A673 (cell line): ENCODE measurements at regions not wholly inside any gene's neighbourhood (a gene's known extent, or its start where the extent isn't known, plus 50 kb on each side); places are given as distances from the start of the nearest gene placed in this dataset.

Source experiments
- BruUV-seq: library from RNA; stranded (reverse); fragments of 400-500 nt; replicated peaks from 2 replicates; lab custom pipeline; 2021; lab: Mats Ljungman, UMichigan
- CTCF ChIA-PET: fragments of 300-600 bp; sonication (Branson Sonifier 250); formaldehyde crosslinking; loops from one replicate; lab custom pipeline; 2022; ENCODE audit warnings: antibody characterized with exemption; lab: Charles Lee
- POLR2A ChIA-PET: fragments of 300-600 bp; sonication (Branson Sonifier 250); formaldehyde crosslinking; loops from one replicate; lab custom pipeline; 2022; ENCODE audit warnings: antibody characterized with exemption; ENCODE audit not compliant: low non-redundant PET; lab: Charles Lee
- DNase-seq: peaks from one replicate; pipeline ENCODE4 v3.0.0-alpha.2; 2015; ENCODE audit warnings: low spot score
- H3K27ac ChIP-seq: fragments of 200-600 bp; sonication (generic); 2 replicates; pipeline ENCODE4 v1.5.1; 2016; ENCODE audit warnings: mixed run types, low read depth, mild to moderate bottlenecking, mixed read lengths, antibody characterized with exemption, low read length; ENCODE audit not compliant: poor library complexity, severe bottlenecking
- H3K27me3 ChIP-seq: fragments of 200-600 bp; sonication (generic); replicated peaks from 2 replicates; pipeline ENCODE4 v1.6.1; 2017; ENCODE audit warnings: mixed run types, low read depth, mild to moderate bottlenecking, mixed read lengths, antibody characterized with exemption, low read length; ENCODE audit not compliant: insufficient read depth, poor library complexity
- H3K36me3 ChIP-seq: fragments of 200-600 bp; sonication (generic); 2 replicates; pipeline ENCODE4 v1.6.1; 2016; ENCODE audit warnings: mixed run types, mild to moderate bottlenecking, mixed read lengths, antibody characterized with exemption, low read length; ENCODE audit not compliant: insufficient read depth, poor library complexity, severe bottlenecking
- H3K4me1 ChIP-seq: fragments of 200-600 bp; sonication (generic); 2 replicates; pipeline ENCODE4 v1.6.1; 2017; ENCODE audit warnings: mixed run types, mild to moderate bottlenecking, mixed read lengths, antibody characterized with exemption, low read length; ENCODE audit not compliant: insufficient read depth, poor library complexity, severe bottlenecking
- H3K4me3 ChIP-seq: fragments of 200-600 bp; sonication (generic); 2 replicates; pipeline ENCODE4 v1.5.1; 2016; ENCODE audit warnings: low read depth, mixed run types, mild to moderate bottlenecking, mixed read lengths, low read length; ENCODE audit not compliant: poor library complexity, severe bottlenecking
- H3K9me3 ChIP-seq: fragments of 200-600 bp; sonication (generic); 2 replicates; pipeline ENCODE4 v1.6.1; 2016; ENCODE audit warnings: mixed run types, low read depth, mild to moderate bottlenecking, mixed read lengths, antibody characterized with exemption, low read length; ENCODE audit not compliant: poor library complexity, severe bottlenecking
- EZH2 ChIP-seq: fragments of 200-600 bp; sonication (generic); IDR thresholded peaks from 2 replicates; pipeline ENCODE4 v1.6.1; 2017; ENCODE audit warnings: borderline replicate concordance, low read depth, mild to moderate bottlenecking, mixed read lengths, antibody characterized with exemption, low read length; ENCODE audit not compliant: poor library complexity, severe bottlenecking
- intact Hi-C: fragments of 100-400 bp; cut with micrococcal nuclease; formaldehyde crosslinking; loops from one replicate; pipeline ENCODE4 v1.10.0; 2022; ENCODE audit not compliant: unreplicated experiment
- TF ChIP-seq, protein P1 (sequence below): fragments of 300-800, 200-600 bp; sonication (generic); conservative IDR thresholded peaks from 2 replicates; pipeline ENCODE4 v1.5.1; 2017; ENCODE audit warnings: low read depth, mild to moderate bottlenecking, antibody characterized with exemption, low read length, moderate library complexity, mixed read lengths

DNA sequence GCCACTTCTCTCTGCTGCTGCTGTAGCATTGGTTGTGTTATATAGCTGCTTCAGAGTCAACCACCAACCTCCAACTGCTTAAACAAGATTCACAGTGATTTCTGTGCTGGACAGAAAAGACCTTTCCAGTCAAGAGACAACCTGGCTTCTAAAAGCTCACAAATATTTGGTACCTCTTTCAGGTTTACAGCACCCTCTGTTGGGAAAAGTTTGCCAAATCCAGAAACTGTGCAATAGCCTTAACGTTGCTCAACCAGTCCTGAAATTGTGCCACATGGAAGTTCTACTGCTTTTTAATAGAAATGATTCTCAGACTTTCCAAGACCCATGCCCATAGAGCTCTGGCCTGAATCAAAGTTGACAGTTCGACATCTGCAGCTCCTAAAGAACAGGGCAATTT, 842.1 kb upstream of the HTR2C start:
- Histone ChIP-seq H3K4me3 (no peak overlapping the region), H3K4me1 (no peaks in the 10 kb centered on the region), H3K36me3 (no peaks in the 10 kb centered on the region), H3K27me3 (no peaks in the 10 kb centered on the region), H3K27ac (no peak overlapping the region), H3K9me3 (no peaks in the 10 kb centered on the region)
- BruUV-seq: no TSS peak
- TF ChIP-seq EZH2: no peak
- TF ChIP-seq, protein P1, sequence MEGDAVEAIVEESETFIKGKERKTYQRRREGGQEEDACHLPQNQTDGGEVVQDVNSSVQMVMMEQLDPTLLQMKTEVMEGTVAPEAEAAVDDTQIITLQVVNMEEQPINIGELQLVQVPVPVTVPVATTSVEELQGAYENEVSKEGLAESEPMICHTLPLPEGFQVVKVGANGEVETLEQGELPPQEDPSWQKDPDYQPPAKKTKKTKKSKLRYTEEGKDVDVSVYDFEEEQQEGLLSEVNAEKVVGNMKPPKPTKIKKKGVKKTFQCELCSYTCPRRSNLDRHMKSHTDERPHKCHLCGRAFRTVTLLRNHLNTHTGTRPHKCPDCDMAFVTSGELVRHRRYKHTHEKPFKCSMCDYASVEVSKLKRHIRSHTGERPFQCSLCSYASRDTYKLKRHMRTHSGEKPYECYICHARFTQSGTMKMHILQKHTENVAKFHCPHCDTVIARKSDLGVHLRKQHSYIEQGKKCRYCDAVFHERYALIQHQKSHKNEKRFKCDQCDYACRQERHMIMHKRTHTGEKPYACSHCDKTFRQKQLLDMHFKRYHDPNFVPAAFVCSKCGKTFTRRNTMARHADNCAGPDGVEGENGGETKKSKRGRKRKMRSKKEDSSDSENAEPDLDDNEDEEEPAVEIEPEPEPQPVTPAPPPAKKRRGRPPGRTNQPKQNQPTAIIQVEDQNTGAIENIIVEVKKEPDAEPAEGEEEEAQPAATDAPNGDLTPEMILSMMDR: peak; percentile 21; the same call in 1 of the 2 replicates
- DNase-seq: peak; percentile 19
- POLR2A ChIA-PET: no interaction called here
- CTCF ChIA-PET: no interaction called here
- intact Hi-C loops: no loop called here

DNA sequence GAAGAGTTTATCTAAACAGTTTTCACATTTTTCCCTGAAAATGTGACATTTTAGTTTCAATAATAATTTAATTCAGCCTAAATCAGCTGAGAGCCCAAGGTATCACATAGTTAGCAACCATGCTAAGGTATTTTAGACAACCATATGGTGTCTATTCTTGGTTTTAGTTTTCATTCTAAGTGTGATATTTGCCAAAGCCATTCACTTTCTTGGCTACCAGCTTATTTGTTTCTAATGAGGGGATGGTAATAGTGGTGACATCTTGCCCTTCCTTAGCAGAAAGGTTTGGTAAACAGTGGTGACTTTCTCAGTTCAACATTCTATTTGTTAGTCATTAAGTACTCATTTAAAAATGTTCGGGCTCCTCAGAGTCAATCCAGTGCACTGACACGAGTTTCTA, 854.9 kb upstream of the HTR2C start:
- no peak for TF ChIP-seq EZH2
- TF ChIP-seq, protein P1: no peak
- H3K4me3 ChIP-seq: no peak overlapping the region
- intact Hi-C loops: no loop called here
- ChIA-PET CTCF (no interaction called here), POLR2A (no interaction called here)
- no peak for DNase-seq
- H3K9me3 ChIP-seq: no peaks in the 10 kb centered on the region
- H3K27me3 ChIP-seq: no peaks in the 10 kb centered on the region
- no peaks in the 10 kb centered on the region for H3K36me3 ChIP-seq
- no peak overlapping the region for H3K27ac ChIP-seq
- H3K4me1 ChIP-seq: no peaks in the 10 kb centered on the region
- BruUV-seq: no TSS peak

- DNase-seq: no peak
- no peaks in the 10 kb centered on the region for H3K36me3 ChIP-seq
- POLR2A ChIA-PET: no interaction called here
- intact Hi-C loops: no loop called here
- H3K9me3 ChIP-seq: no peaks in the 10 kb centered on the region
- H3K27me3 ChIP-seq: no peaks in the 10 kb centered on the region
- no peaks in the 10 kb centered on the region for H3K4me1 ChIP-seq
- TF ChIP-seq, protein P1: no peak
- TF ChIP-seq EZH2: no peak
- no TSS peak for BruUV-seq
- H3K4me3 ChIP-seq: no peak overlapping the region
- H3K27ac ChIP-seq: no peak overlapping the region
- CTCF ChIA-PET: no interaction called here
Observed at GRCh38 chrX:113726898-113727297, 857.0 kb upstream of the HTR2C start.
